K562 (cell line): ENCODE measurements at regions not wholly inside any gene's neighbourhood (a gene's known extent, or its start where the extent isn't known, plus 50 kb on each side); places are given as distances from the start of the nearest gene placed in this dataset.

Experiments used
- ATAC-seq: fragments of 200-7000 bp; cut with Tn5 transposase; 3 replicates; pipeline ENCODE4 v1.9.1; 2020; ENCODE audit warnings: moderate library complexity
- BruUV-seq: library from RNA; stranded (reverse); fragments of 400-500 nt; replicated peaks from 2 replicates; lab custom pipeline; 2021; lab: Mats Ljungman, UMichigan
- CTCF ChIA-PET: fragments of 300-600 bp; formaldehyde crosslinking; extraction: SDS; loops from one replicate; lab custom pipeline; 2021; ENCODE audit warnings: low intra/inter-chr PET ratio; lab: Yijun Ruan, JAX
- POLR2A ChIA-PET: fragments of 300-600, 350-650 bp; sonication (Branson Sonifier 250); formaldehyde crosslinking; extraction: SDS; loops from one replicate; lab custom pipeline; 2021; ENCODE audit warnings: antibody characterized with exemption, inconsistent platforms; lab: Yijun Ruan, JAX
- DNase-seq, 4 experiments: peaks; one replicate each; pipeline versions ENCODE4 v3.0.0 to v3.0.0-alpha.2; 2011 to 2018; ENCODE audit warnings: low spot score in 3 of 4, mixed read lengths in 3 of 4; ENCODE audit errors: extremely low read depth in 1 of 4
- FAIRE-seq: peaks from 2 replicates; lab custom pipeline; 2011; peaks lifted over from hg19 to GRCh38; lab: Jason Lieb, UNC
- H2AFZ ChIP-seq: 2 replicates; pipeline ENCODE4 v1.6.0; 2011; ENCODE audit warnings: low read depth, low read length, control low read depth, inconsistent platforms
- H3K27ac ChIP-seq: fragments of 200-600 bp; 3 replicates; pipeline ENCODE4 v1.8.0; 2011; ENCODE audit warnings: low read depth, mild to moderate bottlenecking, control low read depth, inconsistent platforms, low read length, moderate library complexity, mixed read lengths; ENCODE audit errors: extremely low read depth
- H3K27me3 ChIP-seq, 2 experiments: fragments of 300-600 bp in 1 of 2; 2 replicates in 1 of 2; 3 replicates in 1 of 2; pipeline versions ENCODE4 v1.6.0 to v1.8.0; 2011; ENCODE audit warnings: inconsistent platforms in 2 of 2, low read length in 2 of 2, mild to moderate bottlenecking in 1 of 2, mixed read lengths in 1 of 2, moderate library complexity in 1 of 2; ENCODE audit not compliant: control insufficient read depth in 2 of 2, insufficient read depth in 2 of 2
- H3K36me3 ChIP-seq: fragments of 300-600 bp; 3 replicates; pipeline ENCODE4 v1.8.0; 2011; ENCODE audit warnings: mild to moderate bottlenecking, low read length, inconsistent platforms; ENCODE audit not compliant: control insufficient read depth, insufficient read depth
- H3K4me1 ChIP-seq, 2 experiments: fragments of 200-600 bp in 1 of 2; replicated peaks in 1 of 2; 2 replicates in 1 of 2; 3 replicates in 1 of 2; pipeline versions ENCODE4 v1.5.1 to v1.8.0; 2011; ENCODE audit warnings: inconsistent platforms in 2 of 2, low read length in 2 of 2, mild to moderate bottlenecking in 1 of 2, mixed read lengths in 1 of 2, moderate library complexity in 1 of 2; ENCODE audit not compliant: control insufficient read depth in 2 of 2, insufficient read depth in 2 of 2
- H3K4me2 ChIP-seq: 2 replicates; pipeline ENCODE4 v1.6.1; 2011; ENCODE audit warnings: low read length, control low read depth, inconsistent platforms, mixed read lengths; ENCODE audit not compliant: insufficient read depth
- H3K4me3 ChIP-seq: fragments of 200-600 bp; sonication (generic), shearing (Covaris generic); 2 replicates; pipeline ENCODE4 v1.5.1; 2016; ENCODE audit warnings: control low read depth, inconsistent platforms
- H3K79me2 ChIP-seq: fragments of 200-600 bp; 3 replicates; pipeline ENCODE4 v1.8.0; 2011; ENCODE audit warnings: low read length, inconsistent platforms; ENCODE audit not compliant: control insufficient read depth, insufficient read depth
- H3K9ac ChIP-seq, 2 experiments: 2 replicates each; pipeline versions ENCODE4 v1.6.0 to v1.6.1; 2011; ENCODE audit warnings: low read depth in 2 of 2, low read length in 2 of 2, control low read depth in 1 of 2, inconsistent platforms in 1 of 2, mild to moderate bottlenecking in 1 of 2, mixed read lengths in 1 of 2; ENCODE audit not compliant: insufficient read depth in 1 of 2
- H3K9me1 ChIP-seq: one replicate; pipeline ENCODE4 v1.6.0; 2011; ENCODE audit warnings: inconsistent platforms, mild to moderate bottlenecking, low read length, moderate library complexity; ENCODE audit not compliant: control insufficient read depth, insufficient read depth
- H3K9me3 ChIP-seq: replicated peaks from 2 replicates; pipeline ENCODE4 v1.5.1; 2011; ENCODE audit warnings: low read depth, low read length, inconsistent platforms; ENCODE audit not compliant: control insufficient read depth, insufficient read depth
- H4K20me1 ChIP-seq: replicated peaks from 2 replicates; pipeline ENCODE4 v1.6.1; 2011; ENCODE audit warnings: low read length, inconsistent platforms, mixed read lengths; ENCODE audit not compliant: control insufficient read depth, insufficient read depth
- ESRRB ChIP-seq: fragments of 250-450 bp; sonication (Bioruptor Pico); IDR thresholded peaks from 2 replicates; pipeline ENCODE4 v1.5.0; 2020; ENCODE audit warnings: mild to moderate bottlenecking, moderate library complexity, borderline replicate concordance
- GTF2B ChIP-seq: IDR thresholded peaks from 2 replicates; pipeline ENCODE4 v1.6.1; 2011; ENCODE audit not compliant: insufficient read length; ENCODE audit errors: extremely low read depth
- HINFP ChIP-seq: fragments of 450-650 bp; conservative IDR thresholded peaks from 2 replicates; pipeline ENCODE4 v1.6.1; 2016; ENCODE audit warnings: missing genetic modification characterization, low read depth, mild to moderate bottlenecking, control low read depth, missing compliant biosample characterization
- HMG20A ChIP-seq: fragments of 450-650 bp; formaldehyde crosslinking; conservative IDR thresholded peaks from 2 replicates; pipeline ENCODE4 v1.4.0; 2020; ENCODE audit warnings: mild to moderate bottlenecking, mixed read lengths
- ILF3 ChIP-seq: fragments of 450-650 bp; IDR thresholded peaks from 2 replicates; pipeline ENCODE4 v1.6.1; 2018; ENCODE audit warnings: antibody characterized with exemption, mild to moderate bottlenecking, moderate library complexity, borderline replicate concordance
- PHB2 ChIP-seq: fragments of 450-650 bp; IDR thresholded peaks from 2 replicates; pipeline ENCODE4 v1.6.1; 2017; ENCODE audit warnings: low read depth
- RERE ChIP-seq: sonication (generic); formaldehyde crosslinking; IDR thresholded peaks from 2 replicates; pipeline ENCODE4 v1.8.0; 2023; ENCODE audit warnings: missing genetic modification reagents, mild to moderate bottlenecking, borderline replicate concordance
- RNF219 ChIP-seq: fragments of 250-450 bp; sonication (Bioruptor Pico); IDR thresholded peaks from 2 replicates; pipeline ENCODE4 v1.5.0; 2022; ENCODE audit warnings: mild to moderate bottlenecking
- XRCC3 ChIP-seq: fragments of 450-650 bp; IDR thresholded peaks from 2 replicates; pipeline ENCODE4 v1.6.1; 2017; ENCODE audit warnings: mild to moderate bottlenecking, moderate library complexity
- ZFPM2 ChIP-seq: fragments of 250-450 bp; sonication (Bioruptor Pico); IDR thresholded peaks from 2 replicates; pipeline ENCODE4 v1.5.1; 2022; ENCODE audit warnings: mild to moderate bottlenecking
- ZNF311 ChIP-seq: fragments of 250-450 bp; sonication (Bioruptor Pico); IDR thresholded peaks from 2 replicates; pipeline ENCODE4 v1.4.0; 2020; ENCODE audit warnings: mild to moderate bottlenecking, moderate library complexity
- ZNF354B ChIP-seq: fragments of 250-450 bp; sonication (Bioruptor Pico); IDR thresholded peaks from 2 replicates; pipeline ENCODE4 v1.4.0; 2020
- ZNF766 ChIP-seq: fragments of 200-800 bp; sonication (Bioruptor generic); conservative IDR thresholded peaks from 2 replicates; pipeline ENCODE4 v1.6.1; 2016; ENCODE audit warnings: missing genetic modification characterization, missing compliant biosample characterization
- WGBS: fragments of 100-300 bp; shearing (Covaris generic); methylation state at CpG from one replicate; pipeline ENCODE4 v1.1.6; 2016; ENCODE audit warnings: low coverage, mixed read lengths; ENCODE audit not compliant: insufficient coverage; ENCODE audit errors: missing lambda C conversion rate; 5-methylcytosine and 5-hydroxymethylcytosine counted together
- in situ Hi-C: fragments of 300-500 bp; cut with MboI; formaldehyde crosslinking; loops from 4 replicates; pipeline ENCODE4 v1.15.0; 2018; ENCODE audit warnings: inconsistent platforms, mixed read lengths
- intact Hi-C: fragments of 100-400 bp; cut with micrococcal nuclease; formaldehyde crosslinking; loops from 2 replicates; pipeline ENCODE4 v1.14.2; 2022

GRCh38 chr7:47217086-47217485 is 364.8 kb downstream of the TNS3 start:
- peak overlapping the region; percentile 36 to 37; a peak in 2 of 4 replicates for H3K9ac ChIP-seq
- H2AFZ ChIP-seq = peak overlapping the region; percentile 79
- H4K20me1 ChIP-seq = no peaks in the 10 kb centered on the region
- ATAC-seq = peak; percentile 7; the same call in 2 of the 3 replicates
- BruUV-seq = no TSS peak
- ChIA-PET POLR2A (interaction anchor here (2.1 kb wide), 1 partner anchor 11 kb away, joined by 12 read pairs; no protein-coding TSS in a partner anchor), CTCF (no interaction called here)
- FAIRE-seq = peak; percentile 42
- intact Hi-C loops = no loop called here
- peak overlapping the region; percentile 87; the same call in 1 of the 2 replicates for H3K4me2 ChIP-seq
- no peaks in the 10 kb centered on the region for H3K9me3 ChIP-seq
- peaks cover 8% of the 10 kb centered on the region; the same call in 1 of the 3 replicates for H3K79me2 ChIP-seq
- in situ Hi-C loops = no loop called here
- no peak for DNase-seq
- H3K27ac ChIP-seq = peak overlapping the region; percentile 68
- H3K4me1 ChIP-seq = peaks cover 18 to 44% of the 10 kb centered on the region in 2 experiments
- no peaks in the 10 kb centered on the region for H3K9me1 ChIP-seq
- no peak overlapping the region; the same call in 1 of the 2 replicates for H3K4me3 ChIP-seq
- 17% methylated on average over 3 of the region's 3 CpGs for WGBS
- H3K27me3 ChIP-seq = no peaks in the 10 kb centered on the region
- H3K36me3 ChIP-seq = no peaks in the 10 kb centered on the region
- TF ChIP-seq XRCC3 (no peak), ESRRB (CRISPR knock-in tag) (no peak), HMG20A (CRISPR knock-in tag) (no peak), HINFP (tag) (0 out of 2 replicates have a peak, but pooled peaks have one; percentile 18), ZFPM2 (no peak), RERE (CRISPR knock-in tag) (no peak), PHB2 (no peak), ZNF354B (no peak), ZNF311 (CRISPR knock-in tag) (no peak), ZNF766 (0 out of 2 replicates have a peak, but pooled peaks have one; percentile 2), GTF2B (no peak), ILF3 (no peak), RNF219 (CRISPR knock-in tag) (no peak)
